ENCODE measurements at regions not wholly inside any gene's neighbourhood (a gene's known extent, or its start where the extent isn't known, plus 50 kb on each side); places are given as distances from the start of the nearest gene placed in this dataset.

- no peaks in the 10 kb centered on the region for H4K20me1 ChIP-seq (ENCODE audit: control insufficient read depth, extremely low read depth, insufficient read depth, low read length)
- dilution Hi-C loops (cut with MboI; ENCODE audit: extremely low pct_ligation_motif_present, low sequenced_read_pairs): no loop called here
- no peak overlapping the region for H3K9ac ChIP-seq (ENCODE audit: control insufficient read depth, extremely low read depth, insufficient read depth, low read length)
- H3K79me2 ChIP-seq (ENCODE audit: control insufficient read depth, insufficient read depth, low read length): no peaks in the 10 kb centered on the region
- H3K9me3 ChIP-seq (ENCODE audit: control insufficient read depth, low read depth, low read length): no peaks in the 10 kb centered on the region
- H3K27ac ChIP-seq (ENCODE audit: control insufficient read depth, insufficient read depth, low read length): no peak overlapping the region
- H2AFZ ChIP-seq (ENCODE audit: control insufficient read depth, low read length): no peak overlapping the region
- no peaks in the 10 kb centered on the region for H3K4me1 ChIP-seq (ENCODE audit: control insufficient read depth, extremely low read depth, insufficient read depth, low read length)
- H3K4me2 ChIP-seq (ENCODE audit: control insufficient read depth, extremely low read depth, insufficient read depth, low read depth, low read length): no peak overlapping the region
- no peak for TF ChIP-seq EZH2 (IDR thresholded peaks at IDR 0.05; ENCODE audit: low read length)
- no peak for TF ChIP-seq CTCF (optimal IDR thresholded peaks at IDR 0.05 in 1 of 3, IDR thresholded peaks at IDR 0.05 in 1 of 3, conservative IDR thresholded peaks at IDR 0.05 in 1 of 3; ENCODE audit: extremely low read depth in 1 of 3, insufficient read depth in 2 of 3, low read length in 3 of 3)
- no peak overlapping the region for H3K4me3 ChIP-seq (ENCODE audit: control insufficient read depth in 2 of 3, extremely low read depth in 1 of 3, insufficient read depth in 2 of 3, low read depth in 1 of 3, low read length in 3 of 3)
- H3K36me3 ChIP-seq (ENCODE audit: control insufficient read depth in 2 of 2, extremely low read depth in 1 of 2, insufficient read depth in 2 of 2, low read length in 2 of 2): no peaks in the 10 kb centered on the region
- no peak for FAIRE-seq
- no peak for DNase-seq (ENCODE audit: low read depth, low spot score)
- no peaks in the 10 kb centered on the region for H3K27me3 ChIP-seq (ENCODE audit: control insufficient read depth, extremely low read depth, insufficient read depth, low read length)
- no peaks in the 10 kb centered on the region for H3K9me1 ChIP-seq (ENCODE audit: control insufficient read depth, extremely low read depth, insufficient read depth, low read length)
These were observed 253.4 kb upstream of the ZSWIM2 start for GRCh38 chr2:187102381-187102780.

- Histone ChIP-seq H3K4me1 (ENCODE audit: control insufficient read depth, extremely low read depth, insufficient read depth, low read length) (no peaks in the 10 kb centered on the region), H3K9me3 (ENCODE audit: control insufficient read depth, low read depth, low read length) (no peaks in the 10 kb centered on the region), H3K27ac (ENCODE audit: control insufficient read depth, insufficient read depth, low read length) (no peak overlapping the region), H3K36me3 (ENCODE audit: control insufficient read depth in 2 of 2, extremely low read depth in 1 of 2, insufficient read depth in 2 of 2, low read length in 2 of 2) (no peaks in the 10 kb centered on the region), H3K9me1 (ENCODE audit: control insufficient read depth, extremely low read depth, insufficient read depth, low read length) (no peaks in the 10 kb centered on the region), H3K4me3 (ENCODE audit: control insufficient read depth in 2 of 3, extremely low read depth in 1 of 3, insufficient read depth in 2 of 3, low read depth in 1 of 3, low read length in 3 of 3) (no peak overlapping the region), H4K20me1 (ENCODE audit: control insufficient read depth, extremely low read depth, insufficient read depth, low read length) (no peaks in the 10 kb centered on the region), H2AFZ (ENCODE audit: control insufficient read depth, low read length) (no peak overlapping the region), H3K27me3 (ENCODE audit: control insufficient read depth, extremely low read depth, insufficient read depth, low read length) (no peaks in the 10 kb centered on the region), H3K4me2 (ENCODE audit: control insufficient read depth, extremely low read depth, insufficient read depth, low read depth, low read length) (no peak overlapping the region), H3K9ac (ENCODE audit: control insufficient read depth, extremely low read depth, insufficient read depth, low read length) (no peak overlapping the region), H3K79me2 (ENCODE audit: control insufficient read depth, insufficient read depth, low read length) (no peaks in the 10 kb centered on the region)
- dilution Hi-C loops (cut with MboI; ENCODE audit: extremely low pct_ligation_motif_present, low sequenced_read_pairs): no loop called here
- FAIRE-seq (no peak), DNase-seq (ENCODE audit: low read depth, low spot score) (no peak)
- TF ChIP-seq EZH2 (IDR thresholded peaks at IDR 0.05; ENCODE audit: low read length) (no peak), CTCF (optimal IDR thresholded peaks at IDR 0.05 in 1 of 3, IDR thresholded peaks at IDR 0.05 in 1 of 3, conservative IDR thresholded peaks at IDR 0.05 in 1 of 3; ENCODE audit: extremely low read depth in 1 of 3, insufficient read depth in 2 of 3, low read length in 3 of 3) (no peak)
These were observed 249.2 kb upstream of the ZSWIM2 start for GRCh38 chr2:187098154-187098553.

All from keratinocyte (primary cell).